T-helper 2 cell (primary cell): ENCODE measurements at regions not wholly inside any gene's neighbourhood (a gene's known extent, or its start where the extent isn't known, plus 50 kb on each side); places are given as distances from the start of the nearest gene placed in this dataset.
A peak's percentile ranks its signal among the peaks of the same experiment; 100 is the strongest.
"Not testable (repeated sequence)": the region's sequence is repeated elsewhere in the genome, so short reads cannot be mapped to it uniquely, and the experiment has no call there.

Experiments
- DNase-seq, 5 experiments: peaks; one replicate each; pipeline versions ENCODE4 v3.0.0 to v3.0.0-alpha.2; 2012 to 2022

DNA sequence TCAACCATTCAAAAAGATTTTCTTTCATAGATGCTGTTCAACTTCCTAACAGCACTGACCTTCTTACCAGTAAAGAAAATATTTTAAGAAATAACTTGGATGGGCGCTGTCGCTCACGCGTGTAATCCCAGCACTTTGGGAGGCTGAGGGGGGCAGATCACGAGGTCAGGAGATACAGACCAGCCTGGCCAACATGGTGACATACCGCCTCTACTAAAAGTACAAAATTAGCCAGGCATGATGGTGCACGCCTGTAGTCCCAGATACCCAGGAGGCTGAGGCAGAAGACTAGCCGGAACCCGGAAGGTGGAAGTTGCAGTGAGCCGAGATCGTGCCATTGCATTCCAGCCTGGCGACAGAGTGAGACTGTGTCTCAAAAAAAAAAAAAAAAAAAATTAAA lies 865.7 kb upstream of the SLC10A2 start:
- DNase-seq, result no peak

DNA sequence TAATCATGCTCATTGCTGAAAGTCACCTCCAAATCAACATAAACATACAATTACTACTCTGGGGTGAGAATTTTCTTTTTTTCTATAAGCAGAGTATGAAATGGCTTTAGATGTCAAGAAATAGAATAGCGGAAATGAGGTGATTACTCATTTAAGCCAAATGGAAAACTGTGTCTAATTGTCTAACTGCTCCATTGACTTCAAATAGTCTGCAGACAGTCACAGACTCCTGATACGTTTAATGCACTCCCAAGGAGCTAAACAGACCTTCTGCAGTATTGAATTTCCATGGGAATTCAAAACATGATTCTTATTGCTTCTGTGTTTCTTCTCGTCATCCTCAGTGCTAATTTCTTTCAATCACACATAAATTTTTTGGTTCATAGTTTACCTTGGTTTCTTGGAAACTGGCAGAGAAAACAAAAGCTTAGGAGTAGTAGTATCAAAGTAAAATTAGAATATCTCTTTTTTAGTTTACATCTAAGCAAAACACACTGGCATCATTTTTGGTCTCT lies 865.2 kb upstream of the SLC10A2 start:
- no peak for DNase-seq

DNA sequence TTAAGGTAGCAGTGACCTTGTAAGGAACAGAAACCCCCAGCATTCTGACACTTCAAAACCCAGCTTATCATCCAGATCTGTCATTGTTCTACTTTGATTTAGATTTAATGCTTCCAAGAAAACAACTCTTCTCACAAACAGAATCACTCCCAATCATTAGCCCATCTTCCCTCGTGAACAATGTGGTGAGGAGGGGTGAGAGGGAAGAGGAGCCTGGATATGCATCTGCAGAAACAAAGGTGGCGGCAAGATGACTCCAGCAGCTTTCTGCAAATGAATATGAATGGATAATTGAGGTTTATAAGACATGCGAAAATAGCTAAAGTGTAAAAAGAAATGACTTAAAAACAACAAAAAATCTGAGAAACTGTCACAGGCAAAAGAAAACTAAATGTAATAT lies 859.9 kb upstream of the SLC10A2 start:
- DNase-seq, result no peak

DNA sequence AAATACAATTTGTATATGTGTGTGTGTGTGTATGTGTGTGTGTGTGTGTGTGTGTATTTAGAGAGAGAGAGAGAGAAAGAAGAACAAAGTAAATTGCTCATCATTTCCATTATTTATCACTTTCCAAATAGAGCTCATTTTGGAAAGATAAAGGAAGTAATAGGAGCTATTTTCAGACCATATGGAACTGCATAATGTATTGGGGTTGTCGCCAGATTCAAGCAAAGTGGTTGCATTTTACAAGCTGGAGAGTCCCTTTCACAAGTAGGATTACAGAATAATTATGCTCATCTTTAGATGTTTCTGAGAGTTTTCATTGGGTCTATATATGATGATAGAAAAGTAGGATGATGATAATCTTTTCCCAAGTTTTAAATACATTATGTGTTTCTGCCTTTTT lies 842.7 kb upstream of the SLC10A2 start:
- DNase-seq, result no peak

DNA sequence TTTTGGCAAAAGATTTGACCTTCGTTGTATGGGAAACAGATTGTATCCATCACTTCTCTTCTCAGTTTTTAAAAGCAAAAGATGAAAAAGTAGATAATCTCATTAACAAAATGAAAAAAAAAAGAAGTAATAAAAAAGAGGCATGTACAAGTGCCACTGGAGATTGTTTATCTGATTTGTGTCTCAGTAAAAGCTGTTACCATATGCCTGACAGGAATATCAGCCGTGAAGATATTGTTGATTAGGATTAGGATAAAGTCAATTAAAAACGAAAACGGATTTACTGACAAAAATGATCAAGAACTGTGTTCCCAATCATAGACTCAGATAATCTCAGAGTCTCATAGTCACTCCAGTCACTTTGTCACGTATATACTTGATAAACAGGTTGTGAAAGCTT lies 842.1 kb upstream of the SLC10A2 start:
- DNase-seq, result no peak

DNA sequence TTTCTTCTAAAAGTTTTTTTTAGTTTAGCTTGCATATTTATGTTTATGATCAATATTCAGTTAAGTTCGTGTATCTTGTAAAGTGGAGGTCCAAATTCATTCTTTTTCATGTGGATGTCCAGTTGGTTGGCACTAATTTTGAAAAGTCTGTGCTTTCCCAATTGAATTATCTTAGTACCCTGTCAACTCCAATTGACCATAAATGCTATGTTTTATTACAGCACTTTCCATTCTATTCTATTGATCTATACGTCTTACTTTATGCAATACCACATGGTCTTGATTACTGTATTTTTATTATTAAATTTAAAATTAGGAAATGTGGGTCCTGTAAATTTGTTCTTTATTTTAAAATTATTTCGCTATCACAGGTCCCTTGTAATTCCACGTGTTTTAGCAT lies 837.6 kb upstream of the SLC10A2 start:
- DNase-seq, result no peak

DNA sequence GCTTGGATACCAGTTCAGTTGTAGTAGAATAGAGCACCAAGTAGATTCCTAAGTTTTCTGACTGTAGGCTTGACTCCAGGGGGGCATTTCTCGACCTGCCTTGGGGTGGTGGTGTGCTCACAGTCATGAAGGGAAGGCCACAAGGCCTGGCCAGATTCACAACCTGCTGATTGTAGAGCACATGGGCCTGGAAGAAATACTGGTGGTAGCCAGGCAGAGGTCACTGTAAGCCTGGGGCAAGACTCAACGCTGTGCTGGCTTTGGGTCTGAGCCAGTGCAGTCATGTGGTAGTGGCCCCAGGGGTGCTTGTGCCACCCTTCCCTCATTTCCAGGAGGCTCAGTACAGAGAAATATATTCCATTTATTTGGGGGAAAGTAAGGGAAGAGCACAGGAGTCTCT lies 832.3 kb upstream of the SLC10A2 start:
- DNase-seq, result no peak

DNA sequence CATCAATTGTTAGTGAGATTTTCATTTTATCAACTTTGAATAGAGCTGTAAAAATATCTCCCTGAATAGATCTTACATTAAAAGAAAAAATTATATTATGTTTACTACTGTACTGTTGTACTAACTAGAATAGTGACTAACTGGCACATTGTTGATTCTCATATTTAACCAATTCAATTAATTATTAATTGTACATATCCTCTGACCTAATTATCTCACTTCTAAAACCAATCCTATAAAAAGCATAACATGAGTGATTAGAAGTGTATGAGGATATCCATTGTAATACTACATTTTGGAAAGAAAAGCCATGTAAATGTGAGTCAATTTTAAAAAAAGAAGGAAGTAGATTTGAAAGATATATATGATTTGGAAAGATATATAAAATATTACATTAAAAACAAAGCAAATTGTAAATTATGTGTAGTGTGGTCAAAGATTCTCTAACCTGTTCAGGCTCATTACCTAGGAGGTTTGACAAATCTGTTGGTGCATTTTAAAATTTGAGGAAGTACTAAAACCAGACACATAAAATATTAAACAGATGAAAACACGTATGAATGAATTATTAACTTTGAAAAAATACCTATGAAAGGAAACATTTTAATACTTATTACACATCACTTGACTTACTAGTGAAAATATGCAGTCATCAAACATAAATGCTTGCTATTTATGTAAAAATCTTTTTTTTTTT lies 829.8 kb upstream of the SLC10A2 start:
- DNase-seq, result no peak

DNA sequence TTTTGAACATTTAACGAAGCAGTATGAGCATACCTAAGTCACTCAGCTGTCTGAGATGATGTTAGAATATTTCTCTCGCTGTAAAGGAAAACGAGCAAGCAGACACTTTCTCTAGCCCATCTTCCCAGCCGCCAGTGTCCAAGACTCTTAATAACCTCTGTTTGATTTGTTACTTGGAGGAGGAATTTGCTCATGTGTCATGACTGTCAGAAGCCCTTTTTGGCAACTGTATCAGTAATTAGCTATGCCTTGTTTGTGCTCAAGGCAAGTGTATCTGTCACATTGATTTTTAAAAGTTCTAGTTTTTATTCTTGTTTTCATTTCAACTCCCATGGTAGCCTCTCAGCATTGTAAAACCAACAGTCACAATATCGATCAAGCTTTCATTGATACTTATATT lies 828.4 kb upstream of the SLC10A2 start:
- DNase-seq, result no peak

DNA sequence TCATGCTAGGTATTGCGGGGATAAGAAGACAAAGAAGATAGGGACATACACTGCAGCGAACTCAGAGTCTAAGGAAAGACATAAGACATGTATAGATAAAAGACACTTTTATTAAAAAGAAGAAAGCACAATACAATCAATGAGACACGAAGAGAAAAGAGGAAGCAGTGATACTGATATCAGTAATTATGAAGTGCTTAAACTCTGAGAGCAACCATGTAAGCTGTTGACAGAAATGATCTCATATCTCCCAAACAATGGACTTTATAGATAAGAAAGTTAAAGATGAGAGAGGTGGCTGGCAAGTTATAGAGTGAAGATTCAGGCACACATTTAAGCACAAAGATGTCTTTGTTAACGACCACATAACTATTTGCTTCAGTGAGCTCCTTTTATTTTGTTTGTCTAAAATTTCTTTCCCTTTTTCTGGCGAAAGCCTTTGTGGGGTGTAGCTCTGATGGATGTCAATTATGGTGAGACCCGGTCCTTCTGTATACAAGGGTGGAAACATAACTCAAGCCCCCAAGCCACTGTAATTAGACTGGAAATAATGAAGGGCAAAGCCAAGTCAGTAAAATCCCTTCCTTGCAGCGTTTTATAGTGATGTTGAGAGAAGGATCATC lies 818.0 kb upstream of the SLC10A2 start:
- no peak for DNase-seq

DNA sequence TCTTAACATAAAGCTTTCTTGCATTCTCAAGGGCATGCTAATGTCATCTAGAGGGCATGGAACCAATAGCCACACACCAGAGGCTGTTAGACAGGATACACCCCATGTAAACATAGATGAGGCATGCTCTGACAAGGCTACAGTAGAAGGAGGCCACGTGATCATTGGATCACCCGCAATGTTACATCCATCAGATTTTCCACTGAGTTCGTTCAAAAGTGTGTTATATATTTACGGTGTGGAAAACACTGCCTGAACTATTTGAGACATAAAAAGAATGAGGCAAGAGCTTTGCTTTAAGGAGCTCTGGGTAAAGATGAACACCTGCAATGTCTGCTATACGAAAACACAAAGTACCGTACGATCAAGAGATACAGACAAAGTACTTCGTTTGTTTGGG lies 817.5 kb upstream of the SLC10A2 start:
- no peak for DNase-seq

DNA sequence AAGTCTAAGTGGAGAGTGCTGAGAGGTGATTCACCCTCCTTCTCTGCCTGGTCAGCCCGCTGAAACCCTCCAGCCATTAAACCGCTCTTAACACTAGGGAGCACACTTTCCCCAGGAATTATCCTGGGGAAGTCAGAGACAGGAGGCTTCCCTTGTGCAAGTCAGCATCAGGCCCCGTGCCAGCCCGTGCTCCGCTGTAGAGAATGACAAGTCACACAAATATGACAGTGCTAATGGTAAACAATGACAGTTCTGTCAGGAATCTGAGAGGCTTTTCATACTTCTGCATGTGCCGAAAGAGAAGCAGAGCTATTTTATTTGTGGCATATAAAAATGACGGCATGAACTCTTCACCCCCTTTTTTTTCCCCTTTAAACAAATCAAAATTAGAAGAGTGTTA lies 816.9 kb upstream of the SLC10A2 start:
- DNase-seq, result no peak

DNA sequence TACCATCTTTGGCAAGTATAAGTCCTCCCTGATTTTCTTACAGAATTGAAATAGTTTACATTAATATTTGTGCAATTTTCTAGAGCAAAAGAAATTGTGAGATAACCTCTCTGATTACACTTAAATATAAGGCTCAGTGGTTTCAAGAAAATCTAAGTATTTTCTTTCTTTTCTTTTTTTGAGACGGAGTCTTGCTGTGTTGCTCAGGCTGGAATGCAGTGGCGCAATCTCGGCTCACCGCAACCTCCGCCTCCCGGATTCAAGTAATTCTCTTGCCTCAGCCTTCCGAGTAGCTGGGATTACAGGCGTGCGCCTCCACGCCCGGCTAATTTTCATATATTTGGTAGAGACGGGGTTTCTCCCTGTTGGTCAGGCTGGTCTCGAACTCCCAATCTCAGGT lies 813.9 kb upstream of the SLC10A2 start:
- not testable (repeated sequence) for DNase-seq

DNA sequence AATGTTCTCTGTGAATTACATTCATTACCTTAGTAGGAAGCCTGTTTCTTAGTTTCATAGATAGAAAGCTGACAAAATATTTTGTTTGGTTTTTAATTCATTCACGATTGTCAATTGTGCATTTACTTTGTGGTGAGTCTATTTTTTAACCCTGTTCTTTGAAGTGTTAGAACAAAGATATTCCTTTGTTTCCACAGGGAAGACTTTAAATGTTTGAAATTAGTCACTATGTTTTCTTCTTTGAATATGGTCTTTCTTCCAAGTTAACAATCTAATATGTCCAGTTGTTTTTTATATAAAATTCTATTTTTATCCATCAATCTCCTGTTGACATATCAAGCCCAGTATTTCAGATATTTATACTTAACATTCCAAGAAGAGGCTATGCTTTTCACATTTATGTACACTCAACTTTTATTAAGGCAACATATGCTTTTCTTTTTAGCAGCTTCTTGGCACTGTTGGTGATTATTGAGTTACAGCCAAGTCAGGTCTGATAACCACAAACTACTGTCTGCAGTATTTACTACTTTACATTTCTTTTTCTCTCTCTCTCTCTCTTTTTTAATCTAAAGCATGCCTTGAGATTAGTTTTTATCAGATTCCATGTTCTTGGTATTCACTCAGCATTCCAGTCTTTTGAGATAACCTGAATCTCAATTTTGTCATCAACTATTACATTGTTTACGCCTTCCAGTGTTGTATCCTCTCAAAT lies 812.8 kb upstream of the SLC10A2 start:
- no peak for DNase-seq

DNA sequence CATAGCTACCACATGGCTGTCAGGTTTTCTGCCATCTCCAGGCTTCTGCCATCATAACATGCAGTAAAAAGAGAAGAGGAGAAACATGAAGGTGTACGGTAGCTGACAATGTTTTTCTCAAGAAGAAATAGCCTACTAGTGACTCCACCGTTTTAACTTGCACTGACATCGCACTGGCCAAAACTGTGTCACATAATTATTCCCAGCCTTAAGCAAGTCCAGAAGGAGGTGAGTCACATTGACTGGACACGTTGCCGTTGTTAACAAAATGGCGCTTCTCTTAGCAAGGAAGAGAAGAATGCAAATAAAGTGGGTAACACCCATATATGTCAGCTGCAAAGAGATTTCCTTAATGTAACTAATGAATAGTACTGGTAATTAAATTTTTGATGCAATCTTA lies 810.4 kb upstream of the SLC10A2 start:
- no peak for DNase-seq

DNA sequence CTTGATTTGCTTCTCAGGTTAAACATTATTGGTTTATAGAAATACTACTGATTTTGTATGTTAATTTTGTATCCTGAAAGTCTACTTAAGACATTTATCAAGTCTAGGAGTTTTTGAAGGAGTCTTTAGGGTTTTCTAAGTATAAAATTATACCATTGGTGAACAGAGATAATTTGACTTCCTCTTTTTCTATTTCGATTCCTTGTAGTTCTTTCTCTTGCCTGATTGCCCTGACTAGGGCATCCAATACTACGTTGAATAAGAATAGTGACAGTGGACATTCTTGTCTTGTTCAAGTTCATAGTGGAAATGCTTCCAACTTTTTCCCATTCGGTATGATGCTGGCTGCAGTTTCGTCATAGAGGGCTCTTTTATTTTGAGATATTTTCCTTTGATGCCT lies 807.5 kb upstream of the SLC10A2 start:
- DNase-seq, result no peak

DNA sequence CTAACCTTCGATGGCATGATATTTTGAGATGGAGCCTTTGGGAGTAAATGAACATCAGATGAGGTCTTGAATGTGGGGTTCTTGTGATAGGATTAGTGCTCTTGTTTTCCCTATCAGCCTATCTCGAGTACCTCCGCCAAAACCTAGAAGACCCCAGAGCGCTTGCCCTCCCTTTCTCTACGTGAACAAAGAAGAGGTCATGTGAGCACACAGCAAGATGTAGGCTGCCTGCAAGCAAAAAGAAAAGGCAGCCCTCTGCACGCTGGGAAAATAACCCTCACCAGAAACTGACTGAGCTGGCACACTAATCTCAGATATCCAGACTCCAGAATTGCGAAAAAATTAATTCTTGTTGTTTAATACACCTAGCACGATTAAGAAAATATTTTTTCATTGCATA lies 799.8 kb upstream of the SLC10A2 start:
- no peak for DNase-seq

DNA sequence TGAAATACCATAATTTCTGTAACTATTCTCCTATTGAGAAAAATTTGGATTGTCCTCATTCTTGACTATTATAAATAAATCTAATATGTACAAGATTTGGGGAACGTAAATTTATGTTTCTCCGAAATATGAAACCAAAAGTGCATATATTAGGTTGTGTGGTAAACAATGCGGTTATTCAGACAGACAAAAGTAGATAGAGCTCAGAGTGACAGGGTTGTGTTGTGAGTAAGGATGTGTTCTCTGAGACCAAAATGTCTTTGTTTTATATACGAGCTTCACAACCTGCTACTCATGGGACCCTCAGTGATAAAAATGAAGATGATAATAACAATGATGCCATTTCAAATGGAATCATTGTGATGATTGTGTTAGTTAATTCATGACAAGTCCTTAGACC lies 796.3 kb upstream of the SLC10A2 start:
- DNase-seq, result no peak

DNA sequence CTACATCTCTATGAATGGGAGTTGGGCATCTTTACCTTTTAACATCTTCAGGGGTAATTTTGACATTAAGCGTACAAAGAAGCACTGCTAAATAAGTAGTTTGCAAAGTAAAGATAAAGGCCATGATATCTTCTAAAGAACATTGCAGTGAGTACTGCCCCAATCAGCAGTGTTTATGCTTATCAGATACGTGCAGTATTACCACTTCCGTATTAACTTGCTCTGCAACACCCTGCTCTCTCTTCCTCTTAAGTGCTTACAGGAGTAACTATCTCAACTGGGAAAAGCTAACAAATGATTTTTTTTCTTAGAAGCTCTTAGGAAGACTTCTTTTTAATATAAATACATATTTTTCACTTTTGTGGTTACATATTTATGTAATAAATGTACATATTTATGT lies 793.7 kb upstream of the SLC10A2 start:
- peak in 1 of 5 experiments; percentile 60 for DNase-seq

DNA sequence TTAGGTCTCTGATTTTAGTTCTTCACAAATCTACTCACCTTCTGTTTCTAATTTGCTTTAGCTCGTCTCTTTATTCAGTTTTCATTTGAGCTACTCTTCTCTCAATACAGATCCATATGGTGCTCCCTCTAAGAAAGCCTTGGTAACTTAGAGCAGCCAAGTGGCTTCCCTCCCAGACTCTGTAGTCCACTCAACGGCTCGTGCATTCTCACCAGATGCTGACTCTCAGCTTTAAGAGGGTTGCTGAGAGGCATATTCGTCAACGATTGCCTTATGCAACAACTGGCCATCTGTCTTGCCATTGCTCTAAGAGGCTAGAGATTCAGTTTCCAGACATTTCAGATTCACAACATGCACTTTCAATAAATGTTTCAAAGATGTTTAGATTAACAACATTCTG lies 785.8 kb upstream of the SLC10A2 start:
- DNase-seq, result no peak

DNA sequence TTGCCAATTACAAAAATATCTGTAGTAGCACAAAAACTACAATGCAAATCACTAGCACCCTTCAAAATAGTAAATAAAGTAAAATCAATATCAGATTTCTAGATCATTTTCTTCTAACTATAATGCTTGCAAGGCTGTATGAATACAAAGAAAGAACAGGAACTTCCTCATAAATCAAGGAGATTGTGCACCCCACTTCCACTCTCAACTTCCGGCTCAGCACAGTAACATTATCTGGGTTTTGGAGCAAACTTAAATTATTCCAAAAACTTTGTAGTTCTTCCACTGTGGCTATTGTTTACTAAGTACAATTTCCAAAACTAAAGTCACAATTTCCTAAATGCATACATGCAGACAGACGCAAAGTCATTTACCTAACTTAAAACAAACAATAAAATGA lies 778.3 kb upstream of the SLC10A2 start:
- DNase-seq, result no peak

DNA sequence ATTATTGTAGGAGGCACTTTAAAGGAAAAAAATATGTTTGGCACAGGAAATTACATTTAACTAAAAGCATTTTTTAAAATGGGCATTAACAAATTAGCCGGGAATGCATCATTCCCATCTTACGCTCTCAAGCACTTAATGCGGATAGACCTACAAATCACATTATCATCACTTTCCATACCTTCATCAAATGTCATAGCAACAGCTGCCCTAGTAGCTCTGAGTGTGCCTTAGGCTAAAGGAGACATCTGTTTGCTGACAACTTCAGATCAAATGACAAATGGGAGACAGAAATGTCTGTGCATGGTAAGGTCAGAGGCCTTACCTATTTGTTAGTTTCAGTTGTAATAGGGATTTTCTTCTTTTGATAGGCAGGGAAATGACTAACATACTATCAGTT lies 773.2 kb upstream of the SLC10A2 start:
- no peak for DNase-seq

DNA sequence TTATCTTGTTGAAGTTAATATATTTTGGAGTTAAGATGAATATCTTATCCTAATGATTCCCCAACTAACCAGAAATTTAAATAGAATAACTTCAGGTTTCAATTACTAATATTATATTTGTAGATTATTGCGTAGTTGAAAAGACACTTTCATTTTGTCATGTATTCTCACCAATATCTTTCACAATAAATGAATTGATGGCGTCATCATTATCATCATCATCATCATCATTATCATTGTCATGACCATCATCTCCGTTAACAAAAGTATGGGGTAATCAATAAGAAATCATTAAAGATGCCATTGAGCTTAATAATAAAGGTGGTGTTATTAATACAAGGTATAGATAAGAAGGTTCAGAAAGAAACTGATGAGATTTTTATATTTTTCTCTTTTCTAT lies 768.8 kb upstream of the SLC10A2 start:
- no peak for DNase-seq

DNA sequence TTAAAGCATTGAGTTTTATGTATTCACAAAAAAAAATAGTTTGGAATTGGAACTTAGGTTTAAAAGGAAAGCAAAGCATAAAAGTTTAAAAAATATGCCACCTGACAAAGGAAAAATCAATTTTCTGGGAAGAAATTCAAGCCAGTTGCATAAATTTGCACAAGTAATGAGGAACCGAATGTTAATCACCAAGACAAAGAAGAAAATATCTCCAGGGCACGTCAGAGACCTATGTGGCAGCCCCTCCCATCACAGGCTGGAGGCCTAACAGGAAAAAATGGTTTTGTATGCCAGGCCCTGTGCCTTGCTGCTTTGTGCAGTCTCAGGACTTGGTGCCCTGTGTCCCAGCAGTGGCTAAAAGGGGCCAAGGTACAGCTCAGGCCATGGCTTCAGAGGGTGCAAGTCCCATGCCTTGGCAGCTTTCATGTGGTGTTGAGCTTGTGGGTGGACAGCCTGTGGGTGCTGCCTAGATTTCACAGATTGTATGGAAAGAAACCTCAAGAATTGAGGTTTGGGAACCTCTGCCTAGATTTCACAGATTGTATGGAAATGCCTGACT lies 767.2 kb upstream of the SLC10A2 start:
- DNase-seq, result no peak
